NB4 (cell line): ENCODE measurements at regions not wholly inside any gene's neighbourhood (a gene's known extent, or its start where the extent isn't known, plus 50 kb on each side); places are given as distances from the start of the nearest gene placed in this dataset.

Experiments
- DNase-seq: peaks from one replicate; pipeline ENCODE4 v3.0.0; 2010; ENCODE audit warnings: low read depth
- H3K4me3 ChIP-seq: one replicate; pipeline ENCODE4 v1.5.1; 2011; ENCODE audit warnings: mild to moderate bottlenecking, low read depth, low read length, moderate library complexity
- MYC ChIP-seq: IDR thresholded peaks from 2 replicates; pipeline ENCODE4 v1.6.1; 2011; ENCODE audit warnings: low read depth, low read length
- POLR2A ChIP-seq: IDR thresholded peaks from 2 replicates; pipeline ENCODE4 v1.6.1; 2011; ENCODE audit warnings: mild to moderate bottlenecking; ENCODE audit not compliant: insufficient read length; ENCODE audit errors: extremely low read depth
- TF ChIP-seq, protein P1 (sequence below): IDR thresholded peaks from 2 replicates; pipeline ENCODE4 v1.6.1; 2011; ENCODE audit warnings: low read depth, low read length
- TF ChIP-seq, protein P2 (sequence below): IDR thresholded peaks from one replicate; pipeline ENCODE4 v1.5.1; 2012; ENCODE audit warnings: low read depth, low read length

DNA sequence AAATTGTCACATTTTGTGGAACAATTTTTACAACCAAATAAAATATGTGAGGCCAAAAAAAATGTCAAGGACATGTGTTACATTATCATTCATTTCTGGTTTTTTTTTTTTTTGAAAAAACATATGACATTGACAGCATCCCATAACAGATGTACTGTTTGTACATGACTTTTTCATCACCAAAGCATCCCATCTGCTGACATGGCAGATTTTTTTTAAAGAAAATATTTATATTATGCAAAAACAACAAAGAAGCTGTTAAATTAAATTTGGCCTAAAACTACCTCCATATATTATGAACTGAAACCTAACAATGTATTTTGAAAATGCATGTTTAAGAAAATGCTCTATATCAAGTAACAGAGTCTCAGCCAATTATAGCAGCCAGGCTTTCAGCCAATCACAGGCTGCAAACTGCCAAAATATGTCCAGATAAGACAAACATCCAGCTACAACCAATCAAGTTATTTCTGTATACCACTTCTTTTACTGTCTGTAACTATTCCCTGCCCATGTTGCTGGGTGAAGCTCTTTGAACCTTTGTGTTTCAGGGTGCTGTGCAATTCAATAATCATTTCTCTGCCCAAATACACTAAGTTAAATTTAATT lies 1111.8 kb downstream of the GRM8 start:
- DNase-seq: no peak
- TF ChIP-seq, protein P1, sequence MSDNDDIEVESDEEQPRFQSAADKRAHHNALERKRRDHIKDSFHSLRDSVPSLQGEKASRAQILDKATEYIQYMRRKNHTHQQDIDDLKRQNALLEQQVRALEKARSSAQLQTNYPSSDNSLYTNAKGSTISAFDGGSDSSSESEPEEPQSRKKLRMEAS: no peak
- TF ChIP-seq, protein P2, sequence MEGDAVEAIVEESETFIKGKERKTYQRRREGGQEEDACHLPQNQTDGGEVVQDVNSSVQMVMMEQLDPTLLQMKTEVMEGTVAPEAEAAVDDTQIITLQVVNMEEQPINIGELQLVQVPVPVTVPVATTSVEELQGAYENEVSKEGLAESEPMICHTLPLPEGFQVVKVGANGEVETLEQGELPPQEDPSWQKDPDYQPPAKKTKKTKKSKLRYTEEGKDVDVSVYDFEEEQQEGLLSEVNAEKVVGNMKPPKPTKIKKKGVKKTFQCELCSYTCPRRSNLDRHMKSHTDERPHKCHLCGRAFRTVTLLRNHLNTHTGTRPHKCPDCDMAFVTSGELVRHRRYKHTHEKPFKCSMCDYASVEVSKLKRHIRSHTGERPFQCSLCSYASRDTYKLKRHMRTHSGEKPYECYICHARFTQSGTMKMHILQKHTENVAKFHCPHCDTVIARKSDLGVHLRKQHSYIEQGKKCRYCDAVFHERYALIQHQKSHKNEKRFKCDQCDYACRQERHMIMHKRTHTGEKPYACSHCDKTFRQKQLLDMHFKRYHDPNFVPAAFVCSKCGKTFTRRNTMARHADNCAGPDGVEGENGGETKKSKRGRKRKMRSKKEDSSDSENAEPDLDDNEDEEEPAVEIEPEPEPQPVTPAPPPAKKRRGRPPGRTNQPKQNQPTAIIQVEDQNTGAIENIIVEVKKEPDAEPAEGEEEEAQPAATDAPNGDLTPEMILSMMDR: no peak
- TF ChIP-seq MYC (no peak), POLR2A (no peak)
- no peak overlapping the region for H3K4me3 ChIP-seq

DNA sequence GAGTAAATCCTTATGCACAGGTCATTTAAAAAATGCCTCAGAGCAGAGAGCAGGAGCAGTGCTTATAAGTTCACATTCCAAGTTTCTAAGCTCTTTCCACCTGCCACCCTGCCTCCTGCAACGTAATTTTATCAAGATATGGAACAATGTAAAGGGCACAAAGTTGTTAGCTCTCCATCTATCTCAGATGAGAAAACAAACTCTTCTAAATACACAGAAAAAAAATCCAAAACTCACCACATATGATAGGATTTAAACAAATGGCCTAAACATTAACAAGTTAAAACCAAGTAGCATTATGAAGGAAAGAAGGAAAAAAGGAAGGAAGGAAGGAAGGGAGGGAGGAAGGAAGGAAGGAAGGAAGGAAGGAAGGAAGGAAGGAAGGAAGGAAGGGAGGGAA lies 1132.8 kb downstream of the GRM8 start:
- no peak overlapping the region for H3K4me3 ChIP-seq
- TF ChIP-seq, protein P2: no peak
- TF ChIP-seq, protein P1: no peak
- TF ChIP-seq POLR2A: no peak
- TF ChIP-seq MYC: no peak
- DNase-seq: no peak

DNA sequence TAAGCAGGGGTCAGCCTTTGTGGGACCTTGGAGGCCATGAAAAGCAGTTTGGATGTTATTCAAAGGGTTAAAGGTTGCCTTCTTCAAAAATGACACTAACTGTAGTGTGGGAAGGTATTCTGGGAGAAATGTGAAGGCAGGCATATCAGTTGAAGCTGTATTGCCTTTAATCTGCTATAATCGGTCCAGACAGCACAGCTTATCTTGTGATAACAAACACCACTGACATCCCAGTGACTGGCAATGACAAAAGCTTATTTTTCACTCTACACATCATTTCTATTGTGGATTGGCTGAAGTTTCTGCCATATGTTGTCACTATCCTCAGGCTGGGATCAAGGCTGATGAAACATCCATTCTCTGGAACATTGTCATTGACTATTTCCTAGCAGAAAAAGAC lies 1149.2 kb downstream of the GRM8 start:
- no peak for DNase-seq
- H3K4me3 ChIP-seq: no peak overlapping the region
- TF ChIP-seq MYC (no peak), POLR2A (no peak)
- TF ChIP-seq, protein P2: no peak
- TF ChIP-seq, protein P1: no peak

DNA sequence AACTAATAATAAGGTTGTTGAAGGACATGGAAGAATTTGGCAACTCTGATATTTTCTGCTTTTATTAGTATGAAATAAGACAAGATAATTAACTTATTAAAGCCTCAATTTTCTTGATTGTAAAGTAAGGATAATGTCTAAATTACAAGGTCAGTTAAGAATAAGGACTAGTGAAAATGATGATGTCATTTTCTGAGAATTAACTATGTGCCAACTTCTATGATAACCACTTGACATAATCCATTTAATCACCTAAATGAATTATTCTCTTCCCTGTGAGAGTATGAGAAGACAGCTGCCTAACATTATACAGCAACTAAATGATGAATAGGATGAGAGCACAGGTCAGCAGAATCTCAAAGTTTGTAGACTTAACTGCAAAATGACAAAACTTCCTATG lies 1153.4 kb upstream of the POT1 start:
- TF ChIP-seq POLR2A (no peak), MYC (no peak)
- TF ChIP-seq, protein P2: no peak
- TF ChIP-seq, protein P1: no peak
- no peak for DNase-seq
- H3K4me3 ChIP-seq: no peak overlapping the region

DNA sequence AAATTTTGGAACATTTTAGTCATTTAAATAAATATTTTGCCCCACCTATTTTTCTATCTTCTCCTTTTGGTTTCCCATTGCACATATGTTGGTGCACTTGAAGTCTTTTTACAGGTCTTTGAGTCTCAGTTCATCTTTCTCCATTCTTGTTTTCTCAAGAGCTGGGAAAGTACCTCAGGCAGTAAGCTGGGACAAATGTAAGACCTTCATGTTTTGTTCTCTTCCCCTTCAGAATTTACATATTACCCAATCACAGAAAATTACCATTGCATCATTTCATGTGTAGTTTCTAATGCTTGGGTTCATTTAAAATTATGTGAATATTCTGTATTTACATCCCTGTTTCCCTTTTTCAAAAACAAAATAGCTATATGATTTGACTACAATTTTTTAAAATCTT lies 1150.0 kb upstream of the POT1 start:
- TF ChIP-seq, protein P1: no peak
- TF ChIP-seq, protein P2: no peak
- TF ChIP-seq MYC: no peak
- TF ChIP-seq POLR2A: no peak
- DNase-seq: no peak
- H3K4me3 ChIP-seq: no peak overlapping the region

DNA sequence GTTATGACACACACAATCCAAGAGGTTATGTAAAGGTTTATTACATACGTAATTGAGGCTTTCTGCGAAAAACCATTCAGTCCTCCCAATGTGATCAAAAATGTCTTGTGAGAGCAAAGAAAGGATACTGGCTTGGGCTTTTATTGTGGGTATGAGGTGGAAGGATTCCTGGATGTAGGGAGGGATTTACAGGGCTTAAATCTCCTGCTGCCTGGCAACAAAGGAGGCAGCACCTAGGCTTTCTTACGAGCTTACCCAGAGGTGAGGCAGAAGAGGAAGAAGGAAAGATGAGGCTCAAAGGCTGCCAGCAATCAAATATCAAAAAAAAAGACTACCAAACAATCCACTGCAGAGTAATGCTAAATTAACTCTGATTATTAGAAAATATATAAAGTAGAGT lies 1149.5 kb upstream of the POT1 start:
- H3K4me3 ChIP-seq: no peak overlapping the region
- no peak for DNase-seq
- no peak for TF ChIP-seq MYC
- TF ChIP-seq, protein P1: no peak
- TF ChIP-seq, protein P2: no peak
- no peak for TF ChIP-seq POLR2A
